IgD-negative memory B cell (primary cell): ENCODE measurements at regions not wholly inside any gene's neighbourhood (a gene's known extent, or its start where the extent isn't known, plus 50 kb on each side); places are given as distances from the start of the nearest gene placed in this dataset.

Experiments used
- H3K27ac Mint-ChIP-seq, 3 donors: one replicate each; pipeline ENCODE4 v1.8.0; 2020 to 2022; ENCODE audit warnings: mild to moderate bottlenecking in 3 of 3, mixed read lengths in 3 of 3, moderate library complexity in 1 of 3
- H3K27me3 Mint-ChIP-seq: one replicate; pipeline ENCODE4 v1.8.0; 2021; ENCODE audit warnings: mixed read lengths
- H3K36me3 Mint-ChIP-seq: one replicate; pipeline ENCODE4 v1.8.0; 2020; ENCODE audit warnings: mild to moderate bottlenecking, mixed read lengths
- H3K4me1 Mint-ChIP-seq, 3 donors: one replicate each; pipeline ENCODE4 v1.8.0; 2020 to 2022; ENCODE audit warnings: mixed read lengths in 3 of 3, mild to moderate bottlenecking in 1 of 3
- H3K4me3 Mint-ChIP-seq, 4 donors: one replicate each; pipeline ENCODE4 v1.8.0; 2020 to 2022; ENCODE audit warnings: mild to moderate bottlenecking in 4 of 4, mixed read lengths in 4 of 4, moderate library complexity in 3 of 4
- H3K9me3 Mint-ChIP-seq, 3 donors: one replicate each; pipeline ENCODE4 v1.8.0; 2020 to 2021; ENCODE audit warnings: mixed read lengths in 3 of 3, mild to moderate bottlenecking in 1 of 3

- Mint-ChIP-seq H3K9me3 (peaks cover 0 to 8% (median 0%) of the 10 kb centered on the region in 3 donors), H3K36me3 (no peaks in the 10 kb centered on the region), H3K27ac (no peak overlapping the region), H3K4me3 (no peak overlapping the region), H3K27me3 (no peaks in the 10 kb centered on the region), H3K4me1 (no peaks in the 10 kb centered on the region)
These were observed 176.6 kb upstream of the KITLG start for GRCh38 chr12:88756917-88757316.

DNA sequence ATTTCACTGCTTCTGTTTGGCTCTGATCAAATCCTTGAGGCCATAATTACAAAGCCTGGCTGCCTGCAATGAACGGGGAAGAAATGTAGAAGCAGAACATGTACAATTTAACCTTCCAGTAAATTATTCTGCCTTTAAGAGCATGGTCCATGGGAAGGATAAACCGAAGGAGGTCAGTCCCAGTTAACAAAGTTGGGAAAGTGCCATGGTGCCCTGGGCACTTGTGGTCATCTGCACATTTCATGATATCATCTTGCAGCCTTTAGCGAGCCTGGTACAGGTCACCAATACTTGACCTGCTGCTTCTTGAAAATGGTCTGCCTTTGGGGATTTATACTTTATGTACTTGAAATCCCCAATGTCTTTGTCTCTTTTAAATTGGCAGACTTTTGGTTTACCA is 175.9 kb upstream of the KITLG start:
- H3K4me3 Mint-ChIP-seq, result no peak overlapping the region
- no peaks in the 10 kb centered on the region for H3K4me1 Mint-ChIP-seq
- no peaks in the 10 kb centered on the region for H3K27me3 Mint-ChIP-seq
- no peaks in the 10 kb centered on the region for H3K36me3 Mint-ChIP-seq
- no peak overlapping the region for H3K27ac Mint-ChIP-seq
- peaks cover 0 to 8% (median 0%) of the 10 kb centered on the region in 3 donors for H3K9me3 Mint-ChIP-seq

DNA sequence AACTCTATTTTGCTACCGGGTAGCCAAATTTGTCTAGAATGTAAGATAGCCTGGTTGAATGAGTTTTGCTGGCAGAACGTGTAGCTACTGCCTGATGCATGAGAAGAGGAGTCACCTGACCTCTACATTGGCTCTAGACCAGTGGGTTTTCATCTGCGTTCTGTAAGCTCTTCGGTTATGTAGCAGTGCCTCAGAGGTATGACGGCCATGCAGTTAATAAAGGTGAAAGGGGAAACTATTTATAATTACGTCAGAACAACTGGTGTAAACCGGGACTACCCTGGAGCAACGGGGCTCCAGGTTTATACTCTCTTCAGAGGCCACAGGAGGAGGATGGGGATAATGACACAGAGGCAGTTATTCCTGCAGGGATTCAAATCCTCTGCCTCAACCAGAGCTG is 173.4 kb upstream of the KITLG start:
- Mint-ChIP-seq H3K4me1 (no peaks in the 10 kb centered on the region), H3K9me3 (peaks cover 0 to 8% (median 0%) of the 10 kb centered on the region in 3 donors), H3K36me3 (no peaks in the 10 kb centered on the region), H3K27ac (no peak overlapping the region), H3K27me3 (no peaks in the 10 kb centered on the region), H3K4me3 (no peak overlapping the region)

GRCh38 chr12:88753066-88753465 is 172.8 kb upstream of the KITLG start:
- Mint-ChIP-seq H3K4me3 (no peak overlapping the region), H3K27ac (no peak overlapping the region), H3K4me1 (no peaks in the 10 kb centered on the region), H3K9me3 (peaks cover 0 to 5% (median 0%) of the 10 kb centered on the region in 3 donors), H3K27me3 (no peaks in the 10 kb centered on the region), H3K36me3 (no peaks in the 10 kb centered on the region)

DNA sequence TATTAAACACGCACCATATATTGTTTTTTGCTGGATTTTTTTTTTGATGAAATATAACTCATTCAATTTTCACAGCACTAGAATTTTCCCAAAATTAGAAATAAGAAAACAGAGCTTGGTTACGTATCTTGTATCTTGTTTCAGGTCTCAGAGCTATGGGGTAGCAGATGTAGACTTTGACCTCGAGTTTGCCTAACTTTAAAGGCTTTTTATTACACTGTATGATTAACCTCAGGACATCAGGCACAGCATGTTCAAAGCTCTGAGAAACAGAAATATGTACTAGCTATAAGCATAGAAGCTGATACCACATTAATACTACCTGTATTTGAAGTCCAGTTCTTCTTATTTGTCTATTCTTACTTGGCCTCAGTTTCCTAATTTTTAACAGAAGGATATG is 171.9 kb upstream of the KITLG start:
- no peaks in the 10 kb centered on the region for H3K27me3 Mint-ChIP-seq
- H3K27ac Mint-ChIP-seq, result no peak overlapping the region
- H3K9me3 Mint-ChIP-seq, result peaks cover 0 to 4% (median 0%) of the 10 kb centered on the region in 3 donors
- no peak overlapping the region for H3K4me3 Mint-ChIP-seq
- no peaks in the 10 kb centered on the region for H3K36me3 Mint-ChIP-seq
- no peaks in the 10 kb centered on the region for H3K4me1 Mint-ChIP-seq

GRCh38 chr12:88750867-88751543 is 170.7 kb upstream of the KITLG start:
- no peak overlapping the region for H3K27ac Mint-ChIP-seq
- H3K4me3 Mint-ChIP-seq, result peak overlapping the region in 1 of 4 donors; percentile 32
- peaks cover 0 to 4% (median 0%) of the 10 kb centered on the region in 3 donors for H3K9me3 Mint-ChIP-seq
- no peaks in the 10 kb centered on the region for H3K4me1 Mint-ChIP-seq
- H3K27me3 Mint-ChIP-seq, result no peaks in the 10 kb centered on the region
- no peaks in the 10 kb centered on the region for H3K36me3 Mint-ChIP-seq

DNA sequence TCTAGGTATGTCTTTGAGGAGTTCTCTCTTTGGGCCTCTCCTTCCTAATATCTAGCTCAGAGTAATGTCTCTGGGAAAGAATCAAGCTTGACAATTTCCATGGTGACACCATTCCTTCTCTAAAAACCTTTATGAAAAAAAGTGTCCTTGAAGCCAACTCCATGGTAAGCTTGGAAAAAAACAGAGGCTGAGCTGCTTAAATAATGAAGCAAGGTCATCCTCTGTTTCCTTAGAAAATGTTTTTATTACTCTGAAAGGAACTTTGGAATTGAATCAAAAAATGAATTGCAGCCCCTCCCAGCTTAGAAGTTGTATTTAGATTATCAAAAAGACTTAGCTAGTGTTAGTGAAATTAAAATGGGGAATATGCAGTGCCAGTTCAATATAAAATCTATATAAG is 166.1 kb upstream of the KITLG start:
- Mint-ChIP-seq H3K4me3 (no peak overlapping the region), H3K27ac (no peak overlapping the region), H3K9me3 (peaks cover 0 to 1% (median 0%) of the 10 kb centered on the region in 3 donors), H3K36me3 (no peaks in the 10 kb centered on the region), H3K4me1 (no peaks in the 10 kb centered on the region), H3K27me3 (no peaks in the 10 kb centered on the region)

- H3K4me1 Mint-ChIP-seq, result no peaks in the 10 kb centered on the region
- no peaks in the 10 kb centered on the region for H3K36me3 Mint-ChIP-seq
- H3K27me3 Mint-ChIP-seq, result no peaks in the 10 kb centered on the region
- H3K9me3 Mint-ChIP-seq, result peaks cover 0 to 1% (median 0%) of the 10 kb centered on the region in 3 donors
- no peak overlapping the region for H3K27ac Mint-ChIP-seq
- no peak overlapping the region for H3K4me3 Mint-ChIP-seq
These were observed 163.8 kb upstream of the KITLG start for GRCh38 chr12:88743946-88744685.

DNA sequence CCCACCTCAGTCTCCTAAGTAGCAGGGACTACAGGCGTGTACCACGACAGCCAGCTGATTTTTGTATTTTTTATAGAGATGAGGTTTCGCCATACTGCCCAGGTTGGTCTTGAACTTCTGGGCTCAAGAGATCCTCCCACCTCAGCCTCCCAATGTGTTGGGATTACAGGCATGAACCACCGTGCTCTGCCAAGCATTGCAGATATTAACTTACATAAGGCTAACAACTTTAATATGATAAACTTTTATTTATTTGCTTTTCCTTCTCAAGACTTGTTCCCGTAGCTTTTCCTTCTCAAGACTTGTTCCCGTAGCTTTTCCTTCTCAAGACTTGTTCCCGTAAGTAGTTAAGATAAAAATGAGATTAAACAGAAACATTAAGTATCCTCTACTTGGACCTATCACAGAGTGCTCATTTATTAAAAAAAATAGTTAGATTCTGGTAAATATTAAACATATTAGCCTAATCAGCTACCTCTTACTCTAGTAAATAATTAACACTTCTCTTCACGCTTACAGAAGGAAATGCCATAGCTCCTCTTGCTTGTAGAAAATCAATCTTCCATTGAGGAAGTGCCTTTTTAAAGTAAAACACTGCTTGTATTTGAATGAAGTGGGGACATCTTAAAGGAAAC is 157.7 kb upstream of the KITLG start:
- no peaks in the 10 kb centered on the region for H3K4me1 Mint-ChIP-seq
- no peaks in the 10 kb centered on the region for H3K27me3 Mint-ChIP-seq
- H3K27ac Mint-ChIP-seq, result no peak overlapping the region
- no peak overlapping the region for H3K4me3 Mint-ChIP-seq
- H3K9me3 Mint-ChIP-seq, result no peaks in the 10 kb centered on the region
- no peaks in the 10 kb centered on the region for H3K36me3 Mint-ChIP-seq

DNA sequence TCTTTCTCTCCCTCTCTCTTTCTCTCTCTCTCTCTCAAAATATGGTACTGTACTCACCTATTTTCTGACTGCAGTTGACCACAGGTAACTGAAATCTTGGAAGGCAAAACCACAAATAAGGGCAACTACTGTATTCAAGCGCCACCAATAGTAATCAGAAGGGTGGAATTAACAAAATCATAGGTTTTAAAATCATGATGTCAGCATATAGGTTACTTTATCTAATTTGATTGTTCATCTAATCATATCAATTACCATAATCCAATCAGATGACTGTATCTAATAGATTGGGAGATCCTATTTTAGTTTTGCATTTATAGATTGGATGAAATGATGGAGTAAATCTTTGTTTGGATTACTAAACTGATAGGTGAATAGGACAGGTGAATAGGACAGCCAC is 155.8 kb upstream of the KITLG start:
- Mint-ChIP-seq H3K27me3 (no peaks in the 10 kb centered on the region), H3K27ac (no peak overlapping the region), H3K36me3 (no peaks in the 10 kb centered on the region), H3K4me1 (no peaks in the 10 kb centered on the region), H3K9me3 (no peaks in the 10 kb centered on the region), H3K4me3 (peak overlapping the region in 1 of 4 donors; percentile 20)

DNA sequence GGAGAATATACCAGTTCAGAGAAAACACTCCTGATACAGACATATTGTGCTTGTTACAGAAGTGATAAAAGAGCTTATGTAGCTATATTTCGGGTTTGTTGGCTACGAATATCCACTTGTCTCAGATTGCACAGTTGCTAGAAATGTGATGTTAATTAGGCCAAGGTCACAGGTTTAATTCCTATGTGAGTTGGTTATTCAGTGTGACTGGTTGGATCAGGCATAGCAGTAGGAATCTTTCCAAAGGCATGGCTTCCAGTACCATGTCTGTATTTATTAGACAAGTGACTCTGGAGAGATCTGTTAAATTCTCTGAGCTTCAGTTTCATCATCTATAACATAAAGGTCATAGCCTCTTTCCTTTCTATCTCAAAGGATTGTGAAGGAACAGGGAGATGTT is 152.7 kb upstream of the KITLG start:
- Mint-ChIP-seq H3K27ac (no peak overlapping the region), H3K9me3 (no peaks in the 10 kb centered on the region), H3K4me1 (no peaks in the 10 kb centered on the region), H3K4me3 (no peak overlapping the region), H3K36me3 (no peaks in the 10 kb centered on the region), H3K27me3 (no peaks in the 10 kb centered on the region)

DNA sequence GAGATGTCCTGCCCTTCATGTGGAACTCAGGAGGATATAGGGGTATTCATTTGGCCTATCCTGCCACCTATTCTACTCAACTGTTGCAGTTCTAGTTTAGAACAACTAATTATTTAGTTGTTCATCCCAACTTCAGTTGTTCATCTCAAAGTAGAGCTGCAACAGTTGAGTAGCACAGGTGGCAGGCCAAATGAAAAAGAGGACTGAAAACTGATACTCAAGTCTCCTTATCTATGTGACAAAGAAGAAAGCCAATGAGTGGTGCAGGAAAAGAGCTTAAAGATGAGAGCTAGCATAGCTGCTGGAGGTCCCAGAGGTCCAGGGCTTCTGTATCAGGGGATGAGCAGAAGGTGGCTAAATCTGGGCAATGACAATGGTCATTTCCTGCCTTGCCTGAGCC is 148.9 kb upstream of the KITLG start:
- Mint-ChIP-seq H3K27me3 (no peaks in the 10 kb centered on the region), H3K36me3 (no peaks in the 10 kb centered on the region), H3K4me3 (no peak overlapping the region), H3K4me1 (no peaks in the 10 kb centered on the region), H3K9me3 (no peaks in the 10 kb centered on the region), H3K27ac (no peak overlapping the region)

- no peaks in the 10 kb centered on the region for H3K4me1 Mint-ChIP-seq
- H3K9me3 Mint-ChIP-seq, result peaks cover 0 to 3% (median 0%) of the 10 kb centered on the region in 3 donors
- H3K36me3 Mint-ChIP-seq, result no peaks in the 10 kb centered on the region
- no peak overlapping the region for H3K27ac Mint-ChIP-seq
- no peak overlapping the region for H3K4me3 Mint-ChIP-seq
- no peaks in the 10 kb centered on the region for H3K27me3 Mint-ChIP-seq
These were observed 146.8 kb upstream of the KITLG start for GRCh38 chr12:88726806-88727720.

DNA sequence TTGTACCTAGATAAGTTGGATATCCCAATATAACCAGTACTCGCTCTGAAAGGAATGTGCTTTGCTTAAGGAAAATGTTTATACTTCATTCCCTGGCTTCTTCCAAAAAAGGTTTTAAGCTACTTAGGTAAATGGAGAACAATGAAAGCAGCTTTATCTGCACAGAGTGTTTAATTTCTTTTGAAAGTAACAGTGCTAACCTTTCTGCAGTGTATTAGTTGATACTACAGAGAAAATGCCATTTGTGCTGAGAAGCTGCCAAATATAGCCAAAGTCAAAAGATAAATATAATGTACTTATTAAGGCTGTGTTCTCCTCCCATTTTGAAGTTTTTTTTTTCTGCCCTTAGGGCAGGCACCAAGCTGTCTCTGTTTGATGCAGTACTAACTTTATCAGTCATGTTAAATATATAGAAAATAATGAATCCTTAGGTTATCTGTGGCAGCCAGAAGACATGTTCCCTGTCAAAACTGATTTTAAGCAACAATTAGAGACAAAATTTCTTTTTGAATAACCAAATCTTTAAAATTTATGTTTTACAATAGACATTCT is 145.4 kb upstream of the KITLG start:
- no peak overlapping the region for H3K27ac Mint-ChIP-seq
- no peaks in the 10 kb centered on the region for H3K36me3 Mint-ChIP-seq
- H3K27me3 Mint-ChIP-seq, result no peaks in the 10 kb centered on the region
- H3K4me3 Mint-ChIP-seq, result no peak overlapping the region
- no peaks in the 10 kb centered on the region for H3K4me1 Mint-ChIP-seq
- peaks cover 0 to 3% (median 0%) of the 10 kb centered on the region in 3 donors for H3K9me3 Mint-ChIP-seq
